ENCODE measurements at regions not wholly inside any gene's neighbourhood (a gene's known extent, or its start where the extent isn't known, plus 50 kb on each side); places are given as distances from the start of the nearest gene placed in this dataset.
"Not testable (repeated sequence)": the region's sequence is repeated elsewhere in the genome, so short reads cannot be mapped to it uniquely, and the experiment has no call there.

- H3K79me2 ChIP-seq (ENCODE audit: insufficient read depth, low read length); H3K27ac ChIP-seq (ENCODE audit: low read depth, low read length); H3K4me1 ChIP-seq (ENCODE audit: insufficient read depth, low read length); H3K4me3 Mint-ChIP-seq (ENCODE audit: unreplicated experiment); H4K20me1 ChIP-seq (ENCODE audit: insufficient read depth, low read length); FAIRE-seq; H3K27ac Mint-ChIP-seq (ENCODE audit: unreplicated experiment); H3K27me3 ChIP-seq (ENCODE audit: insufficient read depth, low read length); H3K36me3 Mint-ChIP-seq (ENCODE audit: low read depth, unreplicated experiment); H3K9me3 ChIP-seq (ENCODE audit: insufficient read depth, low read depth, low read length); H2AFZ ChIP-seq (ENCODE audit: low read depth, low read length); H3K9ac ChIP-seq (ENCODE audit: low read length); DNase-seq (ENCODE audit: low read depth); H3K4me2 ChIP-seq (ENCODE audit: low read length); H3K36me3 ChIP-seq (ENCODE audit: insufficient read depth, low read length); H3K4me3 ChIP-seq (ENCODE audit: insufficient read depth, low read depth, low read length): not testable (repeated sequence)
- Mint-ChIP-seq H3K9me3 (ENCODE audit: unreplicated experiment) (peaks cover 16% of the 10 kb centered on the region), H3K27me3 (ENCODE audit: low read depth, unreplicated experiment) (peaks cover 28% of the 10 kb centered on the region), H3K4me1 (ENCODE audit: low read depth, unreplicated experiment) (peaks cover 13% of the 10 kb centered on the region)
Observed at GRCh38 chr11:45738194-45738593, 66.8 kb upstream of the SLC35C1 start.

DNA sequence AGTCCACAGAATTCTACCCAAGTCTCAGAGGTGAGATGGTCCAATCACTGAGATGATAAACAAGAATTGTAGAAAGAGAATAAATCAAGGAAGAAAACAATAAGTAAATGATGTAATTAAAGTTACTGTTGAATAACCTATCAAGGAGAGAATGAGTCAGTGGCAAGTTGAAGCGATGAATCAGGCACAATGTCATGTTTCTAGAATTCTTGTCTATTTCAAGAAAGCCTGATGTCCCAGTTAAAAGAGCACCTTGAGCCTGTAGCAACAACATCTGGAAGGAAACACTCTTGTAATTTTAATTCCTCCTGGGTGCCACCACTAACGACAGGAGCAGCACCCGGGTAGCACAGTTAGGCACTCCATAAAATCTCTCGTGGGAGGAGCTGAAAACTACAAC, 67.9 kb upstream of the SLC35C1 start:
- Histone ChIP-seq H3K9ac (ENCODE audit: low read length) (no peak overlapping the region), H2AFZ (ENCODE audit: low read depth, low read length) (no peak overlapping the region), H3K4me3 (ENCODE audit: insufficient read depth, low read depth, low read length) (no peak overlapping the region), H3K4me2 (ENCODE audit: low read length) (no peak overlapping the region), H4K20me1 (ENCODE audit: insufficient read depth, low read length) (no peaks in the 10 kb centered on the region), H3K4me1 (ENCODE audit: insufficient read depth, low read length) (no peaks in the 10 kb centered on the region), H3K9me3 (ENCODE audit: insufficient read depth, low read depth, low read length) (no peaks in the 10 kb centered on the region), H3K79me2 (ENCODE audit: insufficient read depth, low read length) (no peaks in the 10 kb centered on the region), H3K27ac (ENCODE audit: low read depth, low read length) (no peak overlapping the region), H3K27me3 (ENCODE audit: insufficient read depth, low read length) (peaks cover 2% of the 10 kb centered on the region), H3K36me3 (ENCODE audit: insufficient read depth, low read length) (no peaks in the 10 kb centered on the region)
- H3K36me3 Mint-ChIP-seq (ENCODE audit: low read depth, unreplicated experiment), result peaks cover 1% of the 10 kb centered on the region
- DNase-seq (ENCODE audit: low read depth), result peak; percentile 35
- H3K27ac Mint-ChIP-seq (ENCODE audit: unreplicated experiment), result peak overlapping the region; percentile 88
- H3K27me3 Mint-ChIP-seq (ENCODE audit: low read depth, unreplicated experiment), result peaks cover 31% of the 10 kb centered on the region
- peaks cover 13% of the 10 kb centered on the region for H3K4me1 Mint-ChIP-seq (ENCODE audit: low read depth, unreplicated experiment)
- no peak for FAIRE-seq
- TF ChIP-seq CTCF (IDR thresholded peaks at IDR 0.05; ENCODE audit: insufficient read depth, low read depth, low read length) (no peak), EZH2 (IDR thresholded peaks at IDR 0.05; ENCODE audit: insufficient read depth, low read length) (no peak)
- no peak overlapping the region for H3K4me3 Mint-ChIP-seq (ENCODE audit: unreplicated experiment)
- H3K9me3 Mint-ChIP-seq (ENCODE audit: unreplicated experiment), result peaks cover 16% of the 10 kb centered on the region

- peaks cover 13% of the 10 kb centered on the region for H3K4me1 Mint-ChIP-seq (ENCODE audit: low read depth, unreplicated experiment)
- peak overlapping the region; percentile 88 for H3K27ac Mint-ChIP-seq (ENCODE audit: unreplicated experiment)
- Histone ChIP-seq H3K36me3 (ENCODE audit: insufficient read depth, low read length) (no peaks in the 10 kb centered on the region), H3K27ac (ENCODE audit: low read depth, low read length) (no peak overlapping the region), H3K4me2 (ENCODE audit: low read length) (no peak overlapping the region), H2AFZ (ENCODE audit: low read depth, low read length) (no peak overlapping the region), H3K27me3 (ENCODE audit: insufficient read depth, low read length) (peaks cover 1% of the 10 kb centered on the region), H3K9ac (ENCODE audit: low read length) (no peak overlapping the region), H3K4me3 (ENCODE audit: insufficient read depth, low read depth, low read length) (no peak overlapping the region), H3K79me2 (ENCODE audit: insufficient read depth, low read length) (no peaks in the 10 kb centered on the region), H4K20me1 (ENCODE audit: insufficient read depth, low read length) (no peaks in the 10 kb centered on the region), H3K4me1 (ENCODE audit: insufficient read depth, low read length) (no peaks in the 10 kb centered on the region), H3K9me3 (ENCODE audit: insufficient read depth, low read depth, low read length) (no peaks in the 10 kb centered on the region)
- H3K27me3 Mint-ChIP-seq (ENCODE audit: low read depth, unreplicated experiment), result peaks cover 36% of the 10 kb centered on the region
- TF ChIP-seq CTCF (IDR thresholded peaks at IDR 0.05; ENCODE audit: insufficient read depth, low read depth, low read length) (no peak), EZH2 (IDR thresholded peaks at IDR 0.05; ENCODE audit: insufficient read depth, low read length) (no peak)
- no peak for FAIRE-seq
- H3K4me3 Mint-ChIP-seq (ENCODE audit: unreplicated experiment), result no peak overlapping the region
- peak; percentile 16 for DNase-seq (ENCODE audit: low read depth)
- H3K36me3 Mint-ChIP-seq (ENCODE audit: low read depth, unreplicated experiment), result peaks cover 1% of the 10 kb centered on the region
- H3K9me3 Mint-ChIP-seq (ENCODE audit: unreplicated experiment), result peaks cover 16% of the 10 kb centered on the region
Observed at GRCh38 chr11:45736424-45736823, 68.5 kb upstream of the SLC35C1 start.
